NCI-H1694 treated with DMSO at 0.1 percent for 48 hours (cell line): ENCODE measurements at regions not wholly inside any gene's neighbourhood (a gene's known extent, or its start where the extent isn't known, plus 50 kb on each side); places are given as distances from the start of the nearest gene placed in this dataset.
"Not testable (repeated sequence)": the region's sequence is repeated elsewhere in the genome, so short reads cannot be mapped to it uniquely, and the experiment has no call there.

Experiments used
- DNase-seq: peaks from one replicate; lab custom pipeline; 2025; lab: John Stamatoyannopoulos, UW

DNA sequence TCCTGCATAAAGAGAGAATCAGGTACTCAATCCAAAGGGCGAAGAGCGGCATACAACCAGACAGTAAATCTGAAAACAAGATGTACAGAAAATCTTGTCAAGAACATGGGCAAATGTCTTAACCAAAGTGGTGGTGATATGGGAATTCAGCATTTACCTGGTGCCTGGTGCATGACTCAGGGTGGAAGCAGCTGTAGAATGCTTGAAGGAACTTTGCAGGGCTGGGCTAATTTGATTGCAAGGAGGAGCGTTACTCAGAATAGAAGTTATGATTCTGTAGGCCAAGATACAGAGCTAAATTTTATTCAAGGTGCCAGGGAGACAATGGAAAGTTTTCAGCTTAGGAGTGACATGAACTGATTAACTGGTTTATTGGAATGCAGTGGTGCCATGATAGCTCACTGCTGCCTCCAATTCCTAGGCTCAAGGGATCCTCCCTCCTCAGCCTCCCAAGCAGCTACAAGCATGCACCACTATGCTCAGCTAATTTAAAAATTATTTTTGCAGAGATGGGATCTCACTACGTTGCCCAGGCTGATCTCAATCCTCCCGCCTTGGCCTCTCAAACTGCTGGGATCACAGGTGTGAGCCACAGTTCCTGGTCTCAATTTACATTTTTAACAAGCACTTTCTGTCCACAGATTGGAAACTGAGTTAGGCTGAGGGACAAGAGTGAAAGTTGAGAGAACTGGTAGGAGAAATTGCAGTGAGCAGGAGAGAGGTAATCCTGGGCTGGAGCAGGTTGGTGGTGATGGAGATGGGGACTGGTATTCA, 91.5 kb upstream of the TBC1D5 start:
- no peak for DNase-seq

- DNase-seq = no peak
Measured at GRCh38 chr3:17832016-17832415, 89.6 kb upstream of the TBC1D5 start.

GRCh38 chr3:17831366-17831765, 88.9 kb upstream of the TBC1D5 start:
- no peak for DNase-seq

GRCh38 chr3:17830788-17831187, 88.4 kb upstream of the TBC1D5 start:
- no peak for DNase-seq

GRCh38 chr3:17828388-17828787, 86.0 kb upstream of the TBC1D5 start:
- no peak for DNase-seq

DNA sequence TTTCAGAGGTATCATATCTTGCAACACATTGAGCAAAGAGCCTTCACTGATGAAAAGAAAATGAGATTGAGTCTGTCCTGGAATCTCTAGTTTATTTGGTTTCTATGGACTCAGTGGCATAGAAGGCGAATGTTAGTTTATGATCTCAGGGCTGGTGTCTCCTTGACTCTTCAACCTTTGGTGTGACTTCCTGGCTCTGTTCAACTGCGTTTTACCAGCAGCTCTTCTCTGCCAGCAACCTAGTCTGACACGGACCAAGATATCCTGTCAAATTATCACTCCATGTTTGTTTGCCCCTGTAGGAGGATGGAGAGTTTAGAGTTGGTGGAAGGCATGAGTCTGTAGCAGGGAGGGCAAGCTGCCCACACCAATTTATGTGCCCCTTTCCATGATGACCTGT, 82.9 kb upstream of the TBC1D5 start:
- no peak for DNase-seq

DNA sequence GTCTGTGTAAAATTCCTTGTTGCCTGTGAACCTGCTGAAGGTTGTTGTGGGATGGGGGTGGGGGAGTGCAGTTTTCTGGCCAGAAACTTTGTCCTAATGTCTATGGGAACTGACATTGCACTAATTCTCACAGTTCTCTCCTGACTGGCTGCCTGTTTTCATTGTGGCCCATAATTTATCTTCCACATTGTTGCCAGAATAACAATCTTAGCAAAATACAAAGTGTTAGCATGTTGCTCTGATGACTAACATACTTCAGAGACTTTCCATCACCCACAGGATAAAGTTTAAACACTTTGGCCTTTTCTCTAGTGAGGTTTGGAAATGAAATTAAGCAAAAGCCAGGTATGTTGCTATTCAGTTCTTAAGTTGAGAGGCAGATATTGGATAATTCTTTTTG, 81.4 kb upstream of the TBC1D5 start:
- DNase-seq = no peak

- DNase-seq = no peak
Measured at GRCh38 chr3:17823036-17823435, 80.6 kb upstream of the TBC1D5 start.

DNA sequence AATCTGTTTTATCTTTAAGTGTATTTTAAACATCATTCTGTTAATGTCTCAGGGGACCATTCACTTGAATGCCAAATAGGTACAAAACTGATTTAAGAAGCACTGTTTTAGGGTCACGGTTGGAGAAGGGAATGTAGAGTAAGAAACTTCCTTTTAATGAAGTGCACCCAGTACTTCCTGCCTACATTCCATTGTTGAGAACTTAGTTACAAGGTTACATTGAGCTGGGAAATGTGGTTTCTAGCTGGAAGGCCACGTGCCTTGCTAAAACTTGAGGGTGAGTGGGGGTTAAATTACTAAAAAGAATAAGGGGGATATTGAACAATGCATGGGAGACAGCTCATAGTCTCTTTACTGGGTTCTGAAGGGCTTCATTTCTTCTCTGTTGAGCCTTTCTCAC, 78.3 kb upstream of the TBC1D5 start:
- no peak for DNase-seq

DNA sequence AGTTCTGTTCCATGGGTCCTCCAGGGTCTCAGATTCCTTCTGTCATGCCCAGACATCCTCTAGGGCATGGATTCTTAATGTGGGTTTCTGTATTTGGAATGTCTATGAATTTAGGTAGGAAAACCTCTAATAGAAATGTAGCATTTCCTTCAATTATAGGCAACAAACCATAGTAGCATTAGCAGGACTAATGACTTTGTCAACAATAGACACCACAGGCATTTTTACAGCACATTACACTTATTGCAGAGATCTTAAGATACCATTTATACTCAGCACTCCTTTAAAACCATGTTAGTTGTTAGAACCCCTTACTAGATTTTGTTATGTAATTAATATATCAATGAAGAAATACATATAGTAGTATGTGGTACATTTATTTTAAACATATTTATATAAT, 77.8 kb upstream of the TBC1D5 start:
- DNase-seq = no peak

GRCh38 chr3:17817973-17818372, 75.5 kb upstream of the TBC1D5 start:
- DNase-seq = not testable (repeated sequence)

DNA sequence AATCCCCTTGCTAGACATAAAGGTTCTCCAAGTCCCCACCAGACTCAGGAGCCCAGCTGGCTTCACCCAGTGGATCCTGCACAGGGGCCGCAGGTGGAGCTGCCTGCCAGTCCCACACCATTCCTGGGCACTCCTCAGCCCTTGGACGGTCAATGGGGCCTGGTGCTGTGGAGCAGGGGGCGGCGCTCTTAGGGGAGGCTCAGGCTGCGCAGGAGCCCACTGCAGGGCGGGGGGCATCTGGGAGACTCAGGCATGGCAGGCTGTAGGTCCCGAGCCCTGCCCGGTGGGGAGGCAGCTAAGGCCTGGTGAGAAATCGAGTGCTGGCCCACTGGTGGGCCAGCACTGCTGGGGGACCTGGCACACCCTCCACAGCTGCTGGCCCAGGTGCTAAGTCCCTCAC, 75.1 kb upstream of the TBC1D5 start:
- no peak for DNase-seq

DNA sequence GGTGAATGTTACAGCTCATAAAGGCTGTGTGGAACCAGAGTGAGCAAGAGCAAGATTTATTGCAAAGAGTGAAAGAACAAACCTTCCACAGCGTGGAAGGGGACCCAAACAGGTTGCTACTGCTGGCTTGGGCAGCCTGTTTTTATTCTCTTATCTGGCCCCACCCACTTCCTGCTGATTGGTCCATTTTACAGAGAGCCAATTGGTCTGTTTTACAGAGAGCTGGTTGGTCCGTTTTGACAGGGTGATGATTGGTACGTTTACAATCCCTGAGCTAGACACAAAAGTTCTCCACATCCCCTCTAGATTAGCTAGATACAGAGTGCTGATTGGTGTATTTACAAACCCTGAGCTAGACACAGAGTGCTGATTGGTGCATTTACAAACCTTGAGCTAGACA, 74.4 kb upstream of the TBC1D5 start:
- DNase-seq = not testable (repeated sequence)

- DNase-seq = not testable (repeated sequence)
Measured at GRCh38 chr3:17812328-17812727, 69.9 kb upstream of the TBC1D5 start.

DNA sequence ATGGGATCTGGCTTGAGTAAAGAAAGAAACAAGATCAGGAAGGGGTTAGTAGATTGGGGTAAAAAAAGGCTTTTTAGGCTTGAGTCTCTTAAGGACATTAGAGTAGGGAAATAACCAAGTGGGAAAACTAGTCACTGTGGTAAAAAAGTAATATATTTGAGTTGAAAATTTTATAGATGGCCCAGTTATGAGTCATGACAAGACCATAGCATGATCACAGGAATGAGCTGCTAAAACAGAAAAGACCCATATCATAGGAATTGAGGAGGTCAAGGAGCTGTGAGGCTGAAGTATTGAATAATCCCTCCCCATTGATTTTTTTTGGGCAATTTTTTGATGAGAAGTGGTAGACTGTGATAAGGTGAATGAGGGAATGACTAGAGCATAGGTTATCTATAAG, 69.2 kb upstream of the TBC1D5 start:
- no peak for DNase-seq

GRCh38 chr3:17810759-17811158, 68.3 kb upstream of the TBC1D5 start:
- no peak for DNase-seq

- DNase-seq = no peak
Measured at GRCh38 chr3:17808994-17809393, 66.6 kb upstream of the TBC1D5 start.

GRCh38 chr3:17806876-17807275, 64.4 kb upstream of the TBC1D5 start:
- DNase-seq = no peak

DNA sequence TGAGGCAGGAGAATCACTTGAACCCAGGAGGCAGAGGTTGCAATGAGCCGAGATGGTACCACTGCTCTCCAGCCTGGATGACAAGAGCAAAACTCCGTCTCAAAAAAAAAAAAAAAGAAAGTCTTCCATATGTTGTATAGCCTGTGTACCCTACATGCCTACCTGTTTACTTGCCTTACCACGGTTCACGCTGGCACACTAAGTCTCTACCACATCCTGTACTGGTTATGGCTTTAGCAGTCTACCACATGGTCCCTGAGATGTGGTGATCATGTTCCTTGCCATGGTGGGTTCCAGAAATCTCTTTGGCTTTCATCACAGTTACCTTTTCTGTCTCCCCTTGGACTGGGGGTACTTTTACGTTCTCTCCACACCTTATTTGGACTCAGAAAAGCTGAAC, 63.8 kb upstream of the TBC1D5 start:
- DNase-seq = no peak

GRCh38 chr3:17805461-17805940, 63.1 kb upstream of the TBC1D5 start:
- no peak for DNase-seq

DNA sequence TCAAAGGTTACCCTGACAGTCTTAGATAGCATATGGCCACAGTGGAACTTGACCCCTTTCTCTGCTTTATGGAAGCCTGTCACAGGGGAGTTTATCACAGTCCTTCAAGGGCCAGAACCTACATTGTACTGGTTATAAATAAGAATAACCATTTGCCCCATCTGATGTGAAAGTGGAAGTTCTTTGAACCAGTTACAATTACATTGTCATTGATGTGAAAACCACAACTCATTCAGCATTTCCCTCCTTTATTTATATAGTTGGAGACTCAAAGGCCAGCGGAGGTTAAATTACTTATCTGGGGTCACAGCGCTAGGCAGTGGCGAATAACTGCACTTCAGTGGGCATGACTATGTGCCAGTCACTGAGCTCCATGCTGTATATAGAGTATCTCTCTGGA, 60.5 kb upstream of the TBC1D5 start:
- DNase-seq = no peak

GRCh38 chr3:17801131-17801530, 58.7 kb upstream of the TBC1D5 start:
- no peak for DNase-seq

GRCh38 chr3:17800232-17800631, 57.8 kb upstream of the TBC1D5 start:
- no peak for DNase-seq

GRCh38 chr3:17799312-17799711, 56.9 kb upstream of the TBC1D5 start:
- no peak for DNase-seq
